Ovary (tissue), 3 donors: ENCODE measurements at regions not wholly inside any gene's neighbourhood (a gene's known extent, or its start where the extent isn't known, plus 50 kb on each side); places are given as distances from the start of the nearest gene placed in this dataset.

ENCODE experiments used
- CTCF ChIP-seq, 3 donors: fragments of 450-650 bp in 2 of 3; fragments of 200-600 bp in 1 of 3; IDR thresholded peaks; one replicate each; pipeline versions ENCODE4 v1.5.1 to v1.8.0; 2016 to 2022; ENCODE audit warnings: antibody characterized with exemption in 3 of 3, mild to moderate bottlenecking in 1 of 3
- EP300 ChIP-seq: sonication (generic); formaldehyde crosslinking; IDR thresholded peaks from one replicate; pipeline ENCODE4 v1.6.1; 2017; ENCODE audit warnings: antibody characterized with exemption
- POLR2A ChIP-seq: fragments of 450-650 bp; IDR thresholded peaks from one replicate; pipeline ENCODE4 v1.6.1; 2017; ENCODE audit warnings: antibody characterized with exemption, mild to moderate bottlenecking, moderate library complexity
- donor health status: DM: no; HTN: no; CAD: no.

- no peak for TF ChIP-seq CTCF (IDR thresholded peaks at IDR 0.05)
- no peak for TF ChIP-seq POLR2A
- TF ChIP-seq EP300: no peak
Observed at GRCh38 chr2:67462738-67463496, 65.8 kb downstream of the ETAA1 start.
